ENCODE measurements at regions not wholly inside any gene's neighbourhood (a gene's known extent, or its start where the extent isn't known, plus 50 kb on each side); places are given as distances from the start of the nearest gene placed in this dataset.

DNA sequence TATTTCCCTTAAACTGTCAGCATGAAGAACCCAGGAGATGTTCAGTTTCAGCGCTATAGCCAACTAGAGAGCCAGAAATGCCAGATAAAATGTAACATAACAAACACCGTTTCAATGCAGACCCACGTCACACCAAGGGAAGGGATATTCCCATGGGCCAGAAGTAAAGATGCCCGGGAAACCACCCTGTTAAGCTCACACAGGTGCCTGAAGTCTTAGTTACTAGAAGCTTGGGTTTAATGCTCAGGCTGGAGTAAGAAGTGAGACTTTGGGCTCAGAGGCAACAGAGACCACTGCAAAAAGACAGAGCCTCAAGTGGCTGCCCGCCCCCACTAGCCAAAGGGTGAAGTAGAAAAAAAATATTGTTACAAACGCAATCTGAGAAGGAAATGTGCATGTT is 52.3 kb downstream of the SYNE3 start:
- Histone ChIP-seq H3K4me1 (ENCODE audit: control insufficient read depth in 4 of 4, insufficient read depth in 4 of 4, low read length in 3 of 4) (peaks cover 0 to 3% (median 0%) of the 10 kb centered on the region in 4 donors), H3K9ac (ENCODE audit: low read depth in 1 of 2, low read length in 2 of 2) (no peak overlapping the region), H3K9me3 (ENCODE audit: control insufficient read depth in 4 of 4, low read length in 3 of 4) (no peaks in the 10 kb centered on the region), H3K36me3 (ENCODE audit: control insufficient read depth in 4 of 4, insufficient read depth in 3 of 4, low read depth in 1 of 4, low read length in 3 of 4) (peaks cover 0 to 49% (median 11%) of the 10 kb centered on the region in 4 donors), H3K4me3 (ENCODE audit: low read depth in 1 of 3, low read length in 3 of 3) (no peak overlapping the region), H3K27me3 (ENCODE audit: control insufficient read depth in 4 of 4, insufficient read depth in 4 of 4, low read length in 3 of 4) (no peaks in the 10 kb centered on the region), H3K27ac (ENCODE audit: low read depth in 1 of 2, low read length in 2 of 2) (no peak overlapping the region)
- DNase-seq (ENCODE audit: low spot score) = no peak
- TF ChIP-seq, protein P1, sequence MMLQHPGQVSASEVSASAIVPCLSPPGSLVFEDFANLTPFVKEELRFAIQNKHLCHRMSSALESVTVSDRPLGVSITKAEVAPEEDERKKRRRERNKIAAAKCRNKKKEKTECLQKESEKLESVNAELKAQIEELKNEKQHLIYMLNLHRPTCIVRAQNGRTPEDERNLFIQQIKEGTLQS (IDR thresholded peaks at IDR 0.05) = no peak
- TF ChIP-seq FOXA1 (IDR thresholded peaks at IDR 0.05) = no peak
- TF ChIP-seq, protein P2, sequence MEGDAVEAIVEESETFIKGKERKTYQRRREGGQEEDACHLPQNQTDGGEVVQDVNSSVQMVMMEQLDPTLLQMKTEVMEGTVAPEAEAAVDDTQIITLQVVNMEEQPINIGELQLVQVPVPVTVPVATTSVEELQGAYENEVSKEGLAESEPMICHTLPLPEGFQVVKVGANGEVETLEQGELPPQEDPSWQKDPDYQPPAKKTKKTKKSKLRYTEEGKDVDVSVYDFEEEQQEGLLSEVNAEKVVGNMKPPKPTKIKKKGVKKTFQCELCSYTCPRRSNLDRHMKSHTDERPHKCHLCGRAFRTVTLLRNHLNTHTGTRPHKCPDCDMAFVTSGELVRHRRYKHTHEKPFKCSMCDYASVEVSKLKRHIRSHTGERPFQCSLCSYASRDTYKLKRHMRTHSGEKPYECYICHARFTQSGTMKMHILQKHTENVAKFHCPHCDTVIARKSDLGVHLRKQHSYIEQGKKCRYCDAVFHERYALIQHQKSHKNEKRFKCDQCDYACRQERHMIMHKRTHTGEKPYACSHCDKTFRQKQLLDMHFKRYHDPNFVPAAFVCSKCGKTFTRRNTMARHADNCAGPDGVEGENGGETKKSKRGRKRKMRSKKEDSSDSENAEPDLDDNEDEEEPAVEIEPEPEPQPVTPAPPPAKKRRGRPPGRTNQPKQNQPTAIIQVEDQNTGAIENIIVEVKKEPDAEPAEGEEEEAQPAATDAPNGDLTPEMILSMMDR (IDR thresholded peaks at IDR 0.05; ENCODE audit: low read depth, low read length, missing input control) = no peak
- TF ChIP-seq RXRA (IDR thresholded peaks at IDR 0.05) = no peak
- TF ChIP-seq, protein P3, sequence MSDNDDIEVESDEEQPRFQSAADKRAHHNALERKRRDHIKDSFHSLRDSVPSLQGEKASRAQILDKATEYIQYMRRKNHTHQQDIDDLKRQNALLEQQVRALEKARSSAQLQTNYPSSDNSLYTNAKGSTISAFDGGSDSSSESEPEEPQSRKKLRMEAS (IDR thresholded peaks at IDR 0.05) = no peak
- no peak for TF ChIP-seq NR2F2 (IDR thresholded peaks at IDR 0.05)
- no peak for TF ChIP-seq TAF1 (conservative IDR thresholded peaks at IDR 0.05)
- TF ChIP-seq, protein P4, sequence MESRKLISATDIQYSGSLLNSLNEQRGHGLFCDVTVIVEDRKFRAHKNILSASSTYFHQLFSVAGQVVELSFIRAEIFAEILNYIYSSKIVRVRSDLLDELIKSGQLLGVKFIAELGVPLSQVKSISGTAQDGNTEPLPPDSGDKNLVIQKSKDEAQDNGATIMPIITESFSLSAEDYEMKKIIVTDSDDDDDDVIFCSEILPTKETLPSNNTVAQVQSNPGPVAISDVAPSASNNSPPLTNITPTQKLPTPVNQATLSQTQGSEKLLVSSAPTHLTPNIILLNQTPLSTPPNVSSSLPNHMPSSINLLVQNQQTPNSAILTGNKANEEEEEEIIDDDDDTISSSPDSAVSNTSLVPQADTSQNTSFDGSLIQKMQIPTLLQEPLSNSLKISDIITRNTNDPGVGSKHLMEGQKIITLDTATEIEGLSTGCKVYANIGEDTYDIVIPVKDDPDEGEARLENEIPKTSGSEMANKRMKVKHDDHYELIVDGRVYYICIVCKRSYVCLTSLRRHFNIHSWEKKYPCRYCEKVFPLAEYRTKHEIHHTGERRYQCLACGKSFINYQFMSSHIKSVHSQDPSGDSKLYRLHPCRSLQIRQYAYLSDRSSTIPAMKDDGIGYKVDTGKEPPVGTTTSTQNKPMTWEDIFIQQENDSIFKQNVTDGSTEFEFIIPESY (IDR thresholded peaks at IDR 0.05) = no peak
- TF ChIP-seq HNF4A (conservative IDR thresholded peaks at IDR 0.05) = no peak
- TF ChIP-seq YY1 (IDR thresholded peaks at IDR 0.05) = no peak
- TF ChIP-seq, protein P5, sequence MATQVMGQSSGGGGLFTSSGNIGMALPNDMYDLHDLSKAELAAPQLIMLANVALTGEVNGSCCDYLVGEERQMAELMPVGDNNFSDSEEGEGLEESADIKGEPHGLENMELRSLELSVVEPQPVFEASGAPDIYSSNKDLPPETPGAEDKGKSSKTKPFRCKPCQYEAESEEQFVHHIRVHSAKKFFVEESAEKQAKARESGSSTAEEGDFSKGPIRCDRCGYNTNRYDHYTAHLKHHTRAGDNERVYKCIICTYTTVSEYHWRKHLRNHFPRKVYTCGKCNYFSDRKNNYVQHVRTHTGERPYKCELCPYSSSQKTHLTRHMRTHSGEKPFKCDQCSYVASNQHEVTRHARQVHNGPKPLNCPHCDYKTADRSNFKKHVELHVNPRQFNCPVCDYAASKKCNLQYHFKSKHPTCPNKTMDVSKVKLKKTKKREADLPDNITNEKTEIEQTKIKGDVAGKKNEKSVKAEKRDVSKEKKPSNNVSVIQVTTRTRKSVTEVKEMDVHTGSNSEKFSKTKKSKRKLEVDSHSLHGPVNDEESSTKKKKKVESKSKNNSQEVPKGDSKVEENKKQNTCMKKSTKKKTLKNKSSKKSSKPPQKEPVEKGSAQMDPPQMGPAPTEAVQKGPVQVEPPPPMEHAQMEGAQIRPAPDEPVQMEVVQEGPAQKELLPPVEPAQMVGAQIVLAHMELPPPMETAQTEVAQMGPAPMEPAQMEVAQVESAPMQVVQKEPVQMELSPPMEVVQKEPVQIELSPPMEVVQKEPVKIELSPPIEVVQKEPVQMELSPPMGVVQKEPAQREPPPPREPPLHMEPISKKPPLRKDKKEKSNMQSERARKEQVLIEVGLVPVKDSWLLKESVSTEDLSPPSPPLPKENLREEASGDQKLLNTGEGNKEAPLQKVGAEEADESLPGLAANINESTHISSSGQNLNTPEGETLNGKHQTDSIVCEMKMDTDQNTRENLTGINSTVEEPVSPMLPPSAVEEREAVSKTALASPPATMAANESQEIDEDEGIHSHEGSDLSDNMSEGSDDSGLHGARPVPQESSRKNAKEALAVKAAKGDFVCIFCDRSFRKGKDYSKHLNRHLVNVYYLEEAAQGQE (IDR thresholded peaks at IDR 0.05) = no peak
- 88% methylated on average over 6 of the region's 6 CpGs for WGBS

DNA sequence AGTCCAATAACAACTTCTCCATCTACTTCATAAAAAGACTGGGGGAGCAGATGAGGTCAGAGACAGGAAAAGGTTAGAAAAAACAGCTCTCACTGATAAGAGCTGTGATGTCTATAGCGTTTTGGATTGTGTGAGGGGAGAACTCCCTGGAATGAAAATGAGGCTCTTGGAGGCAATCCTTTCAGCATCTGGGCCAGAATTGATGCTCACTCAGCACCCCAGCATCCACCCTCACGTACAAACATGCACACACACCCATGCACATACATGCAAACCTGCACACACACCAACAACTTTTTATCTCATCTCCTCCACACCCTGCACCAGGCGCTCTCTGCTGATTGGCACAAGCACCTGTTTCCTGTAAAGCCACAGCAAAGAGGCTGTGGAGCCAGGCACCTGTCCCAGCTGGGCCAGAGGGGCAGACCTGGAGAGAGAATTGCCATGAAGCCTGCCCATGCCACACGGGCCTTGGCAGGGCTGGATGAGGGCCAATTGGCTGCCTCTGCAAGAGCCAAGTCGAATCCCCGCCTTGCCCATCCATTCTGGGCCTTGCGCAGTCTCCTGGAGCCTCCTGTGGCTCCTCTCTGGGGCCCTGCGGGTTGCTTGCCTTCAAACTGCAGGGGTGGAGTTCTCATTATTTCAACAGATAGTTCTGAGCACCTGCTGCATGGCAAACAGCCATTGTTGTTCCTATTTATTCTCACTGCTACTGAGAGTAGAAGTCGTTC is 53.1 kb downstream of the SYNE3 start:
- no peak for DNase-seq (ENCODE audit: low spot score)
- no peaks in the 10 kb centered on the region for H3K9me3 ChIP-seq (ENCODE audit: control insufficient read depth in 4 of 4, low read length in 3 of 4)
- H3K4me1 ChIP-seq (ENCODE audit: control insufficient read depth in 4 of 4, insufficient read depth in 4 of 4, low read length in 3 of 4) = peaks cover 0 to 3% (median 0%) of the 10 kb centered on the region in 4 donors
- peaks cover 0 to 43% (median 10%) of the 10 kb centered on the region in 4 donors for H3K36me3 ChIP-seq (ENCODE audit: control insufficient read depth in 4 of 4, insufficient read depth in 3 of 4, low read depth in 1 of 4, low read length in 3 of 4)
- WGBS = 52% methylated on average over 9 of the region's 9 CpGs
- no peak overlapping the region for H3K27ac ChIP-seq (ENCODE audit: low read depth in 1 of 2, low read length in 2 of 2)
- no peaks in the 10 kb centered on the region for H3K27me3 ChIP-seq (ENCODE audit: control insufficient read depth in 4 of 4, insufficient read depth in 4 of 4, low read length in 3 of 4)
- no peak overlapping the region for H3K9ac ChIP-seq (ENCODE audit: low read depth in 1 of 2, low read length in 2 of 2)
- no peak overlapping the region for H3K4me3 ChIP-seq (ENCODE audit: low read depth in 1 of 3, low read length in 3 of 3)
- TF ChIP-seq, protein P4 (IDR thresholded peaks at IDR 0.05) = no peak
- no peak for TF ChIP-seq RAD21 (IDR thresholded peaks at IDR 0.05)
- no peak for TF ChIP-seq RXRA (IDR thresholded peaks at IDR 0.05)
- TF ChIP-seq, protein P3 (IDR thresholded peaks at IDR 0.05) = no peak
- no peak for TF ChIP-seq FOXA2 (IDR thresholded peaks at IDR 0.05)
- TF ChIP-seq, protein P5 (IDR thresholded peaks at IDR 0.05) = no peak
- TF ChIP-seq, protein P1 (IDR thresholded peaks at IDR 0.05) = no peak
- no peak for TF ChIP-seq YY1 (IDR thresholded peaks at IDR 0.05)
- TF ChIP-seq SP1 (IDR thresholded peaks at IDR 0.05) = no peak
- TF ChIP-seq TAF1 (conservative IDR thresholded peaks at IDR 0.05) = no peak
- TF ChIP-seq HNF4G (IDR thresholded peaks at IDR 0.05) = no peak
- TF ChIP-seq HNF4A (conservative IDR thresholded peaks at IDR 0.05) = no peak

Data from liver (tissue), 8 donors.